ENCODE measurements at regions not wholly inside any gene's neighbourhood (a gene's known extent, or its start where the extent isn't known, plus 50 kb on each side); places are given as distances from the start of the nearest gene placed in this dataset.

GRCh38 chr9:40928803-40929487, 199.5 kb downstream of the FOXD4L6 start:
- no peak for FAIRE-seq

GRCh38 chr9:40927851-40928802, 200.4 kb downstream of the FOXD4L6 start:
- DNase-seq (ENCODE audit: low read depth, low spot score) (no peak), FAIRE-seq (no peak)
- no peak overlapping the region for H3K9ac ChIP-seq (ENCODE audit: control insufficient read depth, extremely low read depth, insufficient read depth, low read length)
- no peak overlapping the region for H2AFZ ChIP-seq (ENCODE audit: control insufficient read depth, low read length)
- no peak for TF ChIP-seq CTCF (optimal IDR thresholded peaks at IDR 0.05 in 1 of 3, IDR thresholded peaks at IDR 0.05 in 1 of 3, conservative IDR thresholded peaks at IDR 0.05 in 1 of 3; ENCODE audit: extremely low read depth in 1 of 3, insufficient read depth in 2 of 3, low read length in 3 of 3)
- no peak for TF ChIP-seq EZH2 (IDR thresholded peaks at IDR 0.05; ENCODE audit: low read length)
- H4K20me1 ChIP-seq (ENCODE audit: control insufficient read depth, extremely low read depth, insufficient read depth, low read length) = no peaks in the 10 kb centered on the region
- no peaks in the 10 kb centered on the region for H3K27me3 ChIP-seq (ENCODE audit: control insufficient read depth, extremely low read depth, insufficient read depth, low read length)
- dilution Hi-C loops (cut with MboI; ENCODE audit: extremely low pct_ligation_motif_present, low sequenced_read_pairs) = no loop called here
- H3K4me2 ChIP-seq (ENCODE audit: control insufficient read depth, extremely low read depth, insufficient read depth, low read depth, low read length) = no peak overlapping the region
- H3K4me1 ChIP-seq (ENCODE audit: control insufficient read depth, extremely low read depth, insufficient read depth, low read length) = no peaks in the 10 kb centered on the region
- no peak overlapping the region for H3K27ac ChIP-seq (ENCODE audit: control insufficient read depth, insufficient read depth, low read length)
- H3K9me1 ChIP-seq (ENCODE audit: control insufficient read depth, extremely low read depth, insufficient read depth, low read length) = no peaks in the 10 kb centered on the region
- H3K79me2 ChIP-seq (ENCODE audit: control insufficient read depth, insufficient read depth, low read length) = no peaks in the 10 kb centered on the region
- H3K36me3 ChIP-seq (ENCODE audit: control insufficient read depth in 2 of 2, extremely low read depth in 1 of 2, insufficient read depth in 2 of 2, low read length in 2 of 2) = no peaks in the 10 kb centered on the region
- H3K9me3 ChIP-seq (ENCODE audit: control insufficient read depth, low read depth, low read length) = peaks cover 12% of the 10 kb centered on the region
- H3K4me3 ChIP-seq (ENCODE audit: control insufficient read depth in 2 of 3, extremely low read depth in 1 of 3, insufficient read depth in 2 of 3, low read depth in 1 of 3, low read length in 3 of 3) = no peak overlapping the region

More at GRCh38 chr9:40928803-40929487, 199.5 kb downstream of the FOXD4L6 start:
- dilution Hi-C loops (cut with MboI; ENCODE audit: extremely low pct_ligation_motif_present, low sequenced_read_pairs) = no loop called here
- no peaks in the 10 kb centered on the region for H4K20me1 ChIP-seq (ENCODE audit: control insufficient read depth, extremely low read depth, insufficient read depth, low read length)
- H3K27ac ChIP-seq (ENCODE audit: control insufficient read depth, insufficient read depth, low read length) = no peak overlapping the region
- no peaks in the 10 kb centered on the region for H3K36me3 ChIP-seq (ENCODE audit: control insufficient read depth in 2 of 2, extremely low read depth in 1 of 2, insufficient read depth in 2 of 2, low read length in 2 of 2)
- no peaks in the 10 kb centered on the region for H3K9me1 ChIP-seq (ENCODE audit: control insufficient read depth, extremely low read depth, insufficient read depth, low read length)
- H3K4me1 ChIP-seq (ENCODE audit: control insufficient read depth, extremely low read depth, insufficient read depth, low read length) = no peaks in the 10 kb centered on the region
- H3K27me3 ChIP-seq (ENCODE audit: control insufficient read depth, extremely low read depth, insufficient read depth, low read length) = no peaks in the 10 kb centered on the region
- no peak overlapping the region for H3K4me3 ChIP-seq (ENCODE audit: control insufficient read depth in 2 of 3, extremely low read depth in 1 of 3, insufficient read depth in 2 of 3, low read depth in 1 of 3, low read length in 3 of 3)
- no peaks in the 10 kb centered on the region for H3K79me2 ChIP-seq (ENCODE audit: control insufficient read depth, insufficient read depth, low read length)
- no peak overlapping the region for H3K9ac ChIP-seq (ENCODE audit: control insufficient read depth, extremely low read depth, insufficient read depth, low read length)
- no peak overlapping the region for H3K4me2 ChIP-seq (ENCODE audit: control insufficient read depth, extremely low read depth, insufficient read depth, low read depth, low read length)
- peaks cover 12% of the 10 kb centered on the region for H3K9me3 ChIP-seq (ENCODE audit: control insufficient read depth, low read depth, low read length)
- H2AFZ ChIP-seq (ENCODE audit: control insufficient read depth, low read length) = no peak overlapping the region
- DNase-seq (ENCODE audit: low read depth, low spot score) = no peak
- TF ChIP-seq CTCF (optimal IDR thresholded peaks at IDR 0.05 in 1 of 3, IDR thresholded peaks at IDR 0.05 in 1 of 3, conservative IDR thresholded peaks at IDR 0.05 in 1 of 3; ENCODE audit: extremely low read depth in 1 of 3, insufficient read depth in 2 of 3, low read length in 3 of 3) (no peak), EZH2 (IDR thresholded peaks at IDR 0.05; ENCODE audit: low read length) (no peak)
